ENCODE measurements at regions not wholly inside any gene's neighbourhood (a gene's known extent, or its start where the extent isn't known, plus 50 kb on each side); places are given as distances from the start of the nearest gene placed in this dataset.

DNA sequence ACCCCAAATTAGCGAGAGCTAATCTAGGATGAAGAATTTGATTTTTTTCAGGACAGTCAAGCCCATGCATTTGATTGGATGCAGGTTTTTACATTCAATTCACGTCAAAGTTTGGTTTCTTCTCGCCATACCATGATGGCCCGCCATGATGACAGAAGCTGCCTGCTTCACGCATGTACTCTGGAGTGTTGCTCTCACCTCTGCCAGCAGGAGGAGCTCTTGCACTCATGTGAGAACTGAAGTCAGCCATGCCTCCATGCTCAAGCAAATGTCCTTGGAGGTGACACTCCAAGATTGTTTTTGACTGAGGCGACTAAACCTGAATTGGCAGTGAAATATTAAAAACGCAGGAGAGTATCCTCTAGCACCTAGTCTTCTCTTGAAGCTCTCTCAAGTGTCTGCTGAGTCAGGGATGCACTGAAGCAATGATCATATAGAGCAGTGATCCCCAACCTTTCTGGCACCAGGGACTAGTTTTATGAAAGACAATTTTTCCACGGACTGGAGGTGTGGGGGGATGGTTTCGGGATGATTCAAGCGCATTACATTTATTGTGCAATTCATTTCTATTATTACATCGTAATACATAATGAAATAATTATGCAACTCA lies 120.9 kb downstream of the SAMMSON start:
- no peak for TF ChIP-seq EP300 (IDR thresholded peaks at IDR 0.05)
- TF ChIP-seq, protein P1, sequence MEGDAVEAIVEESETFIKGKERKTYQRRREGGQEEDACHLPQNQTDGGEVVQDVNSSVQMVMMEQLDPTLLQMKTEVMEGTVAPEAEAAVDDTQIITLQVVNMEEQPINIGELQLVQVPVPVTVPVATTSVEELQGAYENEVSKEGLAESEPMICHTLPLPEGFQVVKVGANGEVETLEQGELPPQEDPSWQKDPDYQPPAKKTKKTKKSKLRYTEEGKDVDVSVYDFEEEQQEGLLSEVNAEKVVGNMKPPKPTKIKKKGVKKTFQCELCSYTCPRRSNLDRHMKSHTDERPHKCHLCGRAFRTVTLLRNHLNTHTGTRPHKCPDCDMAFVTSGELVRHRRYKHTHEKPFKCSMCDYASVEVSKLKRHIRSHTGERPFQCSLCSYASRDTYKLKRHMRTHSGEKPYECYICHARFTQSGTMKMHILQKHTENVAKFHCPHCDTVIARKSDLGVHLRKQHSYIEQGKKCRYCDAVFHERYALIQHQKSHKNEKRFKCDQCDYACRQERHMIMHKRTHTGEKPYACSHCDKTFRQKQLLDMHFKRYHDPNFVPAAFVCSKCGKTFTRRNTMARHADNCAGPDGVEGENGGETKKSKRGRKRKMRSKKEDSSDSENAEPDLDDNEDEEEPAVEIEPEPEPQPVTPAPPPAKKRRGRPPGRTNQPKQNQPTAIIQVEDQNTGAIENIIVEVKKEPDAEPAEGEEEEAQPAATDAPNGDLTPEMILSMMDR (IDR thresholded peaks at IDR 0.05), result peak; percentile 18 to 59 (median 48)
- no peak for TF ChIP-seq POLR2A (IDR thresholded peaks at IDR 0.05)

Measured in gastroesophageal sphincter (tissue), 3 donors.